HUES6 (cell line): ENCODE measurements at regions not wholly inside any gene's neighbourhood (a gene's known extent, or its start where the extent isn't known, plus 50 kb on each side); places are given as distances from the start of the nearest gene placed in this dataset.
"Not testable (repeated sequence)": the region's sequence is repeated elsewhere in the genome, so short reads cannot be mapped to it uniquely, and the experiment has no call there.

ENCODE experiments used
- H3K27ac ChIP-seq: 2 replicates; pipeline ENCODE4 v1.7.0; 2013; ENCODE audit warnings: low read depth, mild to moderate bottlenecking, low read length, inconsistent platforms
- H3K27me3 ChIP-seq: 2 replicates; pipeline ENCODE4 v1.6.1; 2013; ENCODE audit warnings: low read length; ENCODE audit not compliant: control insufficient read depth, insufficient read depth
- H3K36me3 ChIP-seq: 2 replicates; pipeline ENCODE4 v1.6.1; 2013; ENCODE audit warnings: low read length; ENCODE audit not compliant: control insufficient read depth, insufficient read depth
- H3K4me1 ChIP-seq: 2 replicates; pipeline ENCODE4 v1.6.1; 2013; ENCODE audit warnings: low read length; ENCODE audit not compliant: control insufficient read depth, insufficient read depth
- H3K4me3 ChIP-seq: 2 replicates; pipeline ENCODE4 v1.5.1; 2013; ENCODE audit warnings: low read depth, low read length
- H3K9ac ChIP-seq: one replicate; pipeline ENCODE4 v1.6.1; 2013; ENCODE audit warnings: mild to moderate bottlenecking, low read length
- H3K9me3 ChIP-seq: 2 replicates; pipeline ENCODE4 v1.6.1; 2013; ENCODE audit warnings: low read depth, low read length; ENCODE audit not compliant: control insufficient read depth, insufficient read depth

- H3K9me3 ChIP-seq = 0 out of 2 replicates have a peak, but pooled peaks cover 2% of the 10 kb centered on the region
- no peaks in the 10 kb centered on the region for H3K27me3 ChIP-seq
- H3K9ac ChIP-seq = no peak overlapping the region
- H3K27ac ChIP-seq = no peak overlapping the region
- H3K4me3 ChIP-seq = no peak overlapping the region
- no peaks in the 10 kb centered on the region for H3K4me1 ChIP-seq
- no peaks in the 10 kb centered on the region for H3K36me3 ChIP-seq
Observed at GRCh38 chr7:110296321-110296720, 794.6 kb upstream of the LRRN3 start.

- Histone ChIP-seq H3K9ac (no peak overlapping the region), H3K27ac (no peak overlapping the region), H3K27me3 (no peaks in the 10 kb centered on the region), H3K9me3 (peaks cover 6% of the 10 kb centered on the region), H3K4me1 (peaks cover 9% of the 10 kb centered on the region; the same call in 1 of the 2 replicates), H3K36me3 (no peaks in the 10 kb centered on the region), H3K4me3 (no peak overlapping the region)
Observed at GRCh38 chr7:110307776-110308175, 783.2 kb upstream of the LRRN3 start.

- Histone ChIP-seq H3K9me3 (peaks cover 6% of the 10 kb centered on the region), H3K27ac (no peak overlapping the region), H3K4me3 (no peak overlapping the region), H3K27me3 (no peaks in the 10 kb centered on the region), H3K4me1 (no peaks in the 10 kb centered on the region; the same call in 1 of the 2 replicates), H3K9ac (no peak overlapping the region), H3K36me3 (no peaks in the 10 kb centered on the region)
Observed at GRCh38 chr7:110308791-110309190, 782.1 kb upstream of the LRRN3 start.

- Histone ChIP-seq H3K27ac (no peak overlapping the region), H3K9ac (no peak overlapping the region), H3K4me1 (no peaks in the 10 kb centered on the region; the same call in 1 of the 2 replicates), H3K36me3 (no peaks in the 10 kb centered on the region), H3K4me3 (no peak overlapping the region), H3K9me3 (peaks cover 6% of the 10 kb centered on the region), H3K27me3 (no peaks in the 10 kb centered on the region)
Observed at GRCh38 chr7:110309941-110310340, 781.0 kb upstream of the LRRN3 start.

GRCh38 chr7:110311556-110311955 is 779.4 kb upstream of the LRRN3 start:
- peaks cover 12% of the 10 kb centered on the region for H3K9me3 ChIP-seq
- H3K4me3 ChIP-seq = no peak overlapping the region
- no peak overlapping the region for H3K27ac ChIP-seq
- no peaks in the 10 kb centered on the region; the same call in 1 of the 2 replicates for H3K4me1 ChIP-seq
- H3K27me3 ChIP-seq = no peaks in the 10 kb centered on the region
- H3K36me3 ChIP-seq = no peaks in the 10 kb centered on the region
- no peak overlapping the region for H3K9ac ChIP-seq

GRCh38 chr7:110317541-110318265 is 773.2 kb upstream of the LRRN3 start:
- Histone ChIP-seq H3K27me3 (no peaks in the 10 kb centered on the region), H3K9ac (no peak overlapping the region), H3K36me3 (no peaks in the 10 kb centered on the region), H3K9me3 (peaks cover 24% of the 10 kb centered on the region), H3K4me1 (no peaks in the 10 kb centered on the region), H3K27ac (no peak overlapping the region), H3K4me3 (no peak overlapping the region)

- H3K4me1 ChIP-seq, H3K27ac ChIP-seq, H3K27me3 ChIP-seq, H3K9ac ChIP-seq, H3K4me3 ChIP-seq, H3K36me3 ChIP-seq: not testable (repeated sequence)
- peaks cover 24% of the 10 kb centered on the region for H3K9me3 ChIP-seq
Observed at GRCh38 chr7:110320285-110320684, 770.6 kb upstream of the LRRN3 start.

GRCh38 chr7:110322796-110323195 is 768.1 kb upstream of the LRRN3 start:
- no peak overlapping the region for H3K9ac ChIP-seq
- H3K4me3 ChIP-seq = no peak overlapping the region
- H3K27ac ChIP-seq = no peak overlapping the region
- H3K9me3 ChIP-seq = peaks cover 18% of the 10 kb centered on the region
- no peaks in the 10 kb centered on the region for H3K36me3 ChIP-seq
- H3K4me1 ChIP-seq = no peaks in the 10 kb centered on the region
- no peaks in the 10 kb centered on the region for H3K27me3 ChIP-seq

- no peaks in the 10 kb centered on the region for H3K9me3 ChIP-seq
- no peaks in the 10 kb centered on the region for H3K27me3 ChIP-seq
- no peaks in the 10 kb centered on the region for H3K36me3 ChIP-seq
- no peak overlapping the region for H3K27ac ChIP-seq
- H3K4me3 ChIP-seq = no peak overlapping the region
- H3K4me1 ChIP-seq = no peaks in the 10 kb centered on the region
- H3K9ac ChIP-seq = no peak overlapping the region
Observed at GRCh38 chr7:110326966-110327365, 764.0 kb upstream of the LRRN3 start.

GRCh38 chr7:110336423-110336822 is 754.5 kb upstream of the LRRN3 start:
- H3K36me3 ChIP-seq = no peaks in the 10 kb centered on the region
- H3K9ac ChIP-seq = no peak overlapping the region
- no peak overlapping the region for H3K4me3 ChIP-seq
- peaks cover 6% of the 10 kb centered on the region; the same call in 1 of the 2 replicates for H3K9me3 ChIP-seq
- H3K4me1 ChIP-seq = no peaks in the 10 kb centered on the region
- no peak overlapping the region for H3K27ac ChIP-seq
- H3K27me3 ChIP-seq = no peaks in the 10 kb centered on the region

GRCh38 chr7:110337646-110338045 is 753.3 kb upstream of the LRRN3 start:
- H3K27ac ChIP-seq = no peak overlapping the region

More at GRCh38 chr7:110337646-110338045, 753.3 kb upstream of the LRRN3 start:
- Histone ChIP-seq H3K4me1 (no peaks in the 10 kb centered on the region), H3K4me3 (no peak overlapping the region), H3K9ac (no peak overlapping the region), H3K27me3 (no peaks in the 10 kb centered on the region), H3K36me3 (no peaks in the 10 kb centered on the region), H3K9me3 (peaks cover 6% of the 10 kb centered on the region; the same call in 1 of the 2 replicates)
